Rectal smooth muscle tissue (tissue), 1 donor: ENCODE measurements at regions not wholly inside any gene's neighbourhood (a gene's known extent, or its start where the extent isn't known, plus 50 kb on each side); places are given as distances from the start of the nearest gene placed in this dataset.

ENCODE experiments used
- H3K27ac ChIP-seq: one replicate; pipeline ENCODE4 v1.7.0; 2013; ENCODE audit warnings: low read depth, low read length, inconsistent platforms
- H3K27me3 ChIP-seq: one replicate; pipeline ENCODE4 v1.7.0; 2013; ENCODE audit warnings: low read length; ENCODE audit not compliant: control insufficient read depth, insufficient read depth
- H3K36me3 ChIP-seq: one replicate; pipeline ENCODE4 v1.7.0; 2013; ENCODE audit warnings: low read length; ENCODE audit not compliant: control insufficient read depth, insufficient read depth
- H3K4me1 ChIP-seq: one replicate; pipeline ENCODE4 v1.7.0; 2013; ENCODE audit warnings: low read length; ENCODE audit not compliant: control insufficient read depth, insufficient read depth
- H3K4me3 ChIP-seq: one replicate; pipeline ENCODE4 v1.7.0; 2013; ENCODE audit warnings: low read length
- H3K9ac ChIP-seq: one replicate; pipeline ENCODE4 v1.7.0; 2013; ENCODE audit warnings: low read length

DNA sequence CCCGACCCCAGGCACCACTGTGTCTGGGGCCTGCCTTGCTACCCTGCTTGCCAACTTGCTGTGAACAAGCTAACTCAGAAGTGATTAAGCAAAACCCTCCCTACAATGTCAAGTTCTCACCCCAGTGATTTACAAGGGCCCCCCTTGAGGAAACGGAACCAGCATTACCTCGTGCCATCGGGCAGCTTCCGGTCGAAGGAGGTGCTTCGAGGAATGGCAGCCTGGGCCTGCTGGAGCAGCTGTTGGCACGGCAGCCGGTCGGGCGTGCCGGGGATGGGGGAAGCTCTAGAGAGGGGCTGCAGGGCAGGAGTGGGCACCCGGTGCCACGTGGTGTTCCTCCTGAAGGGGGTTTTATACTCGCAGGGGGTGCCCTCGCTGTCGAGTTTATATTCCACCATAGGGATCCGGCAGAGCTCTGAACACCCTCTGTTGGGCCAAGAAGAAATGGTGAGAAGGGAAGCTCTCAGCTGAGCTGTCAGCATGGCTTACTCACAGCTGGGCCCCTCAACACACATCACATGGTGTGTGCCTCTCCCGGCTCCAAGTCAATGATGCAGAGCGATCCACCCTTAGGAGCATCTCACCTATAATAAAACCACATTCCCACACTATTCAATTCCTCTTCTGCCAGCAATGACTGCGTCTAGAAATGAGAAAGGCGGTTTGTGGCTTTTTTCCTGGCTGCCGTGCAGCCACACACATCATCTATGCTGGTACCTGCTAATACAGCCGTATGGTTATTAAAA, 184.4 kb downstream of the SIPA1L2 start:
- Histone ChIP-seq H3K9ac (no peak overlapping the region), H3K27me3 (no peaks in the 10 kb centered on the region), H3K36me3 (peaks cover 9% of the 10 kb centered on the region), H3K4me3 (no peak overlapping the region), H3K27ac (no peak overlapping the region), H3K4me1 (no peaks in the 10 kb centered on the region)

DNA sequence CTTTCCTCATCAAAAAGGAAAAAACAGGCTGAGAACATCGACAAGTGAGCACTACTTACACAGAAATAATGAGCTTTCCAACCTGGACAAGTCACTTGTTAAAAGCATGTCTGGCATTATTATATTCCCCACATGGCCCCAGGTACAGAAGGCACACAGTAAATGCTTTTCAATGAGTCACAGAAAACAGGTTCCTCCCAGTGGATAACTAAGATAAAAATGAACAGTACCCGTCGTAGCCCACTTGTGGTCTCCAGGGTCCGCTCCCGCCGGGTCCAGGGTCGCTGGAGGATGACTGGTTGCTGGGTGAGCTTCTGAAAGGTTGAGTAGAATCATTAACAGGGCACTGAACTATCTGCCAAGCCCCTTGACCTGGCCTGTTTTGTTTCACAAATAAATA, 186.6 kb downstream of the SIPA1L2 start:
- Histone ChIP-seq H3K4me3 (no peak overlapping the region), H3K9ac (no peak overlapping the region), H3K36me3 (peaks cover 15% of the 10 kb centered on the region), H3K4me1 (peaks cover 2% of the 10 kb centered on the region), H3K27me3 (no peaks in the 10 kb centered on the region), H3K27ac (no peak overlapping the region)

DNA sequence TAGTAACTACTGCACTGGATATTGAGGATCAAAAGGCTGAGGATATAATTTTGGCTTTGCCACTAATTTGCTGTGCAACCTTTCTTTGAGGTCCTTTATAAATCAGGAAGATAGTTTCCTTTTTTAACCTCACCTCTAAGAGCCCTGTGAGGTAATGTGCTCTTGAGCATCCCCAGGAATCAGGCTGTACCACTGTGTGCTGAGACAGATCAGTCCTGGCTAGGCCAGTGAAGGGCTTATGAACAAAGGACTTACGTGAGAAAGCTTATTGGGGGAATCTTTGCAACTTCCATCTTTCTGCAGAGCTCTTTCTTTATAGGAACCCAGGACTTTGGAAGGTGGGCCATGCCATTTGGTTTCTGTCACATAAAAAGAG, 188.9 kb downstream of the SIPA1L2 start:
- H3K9ac ChIP-seq = no peak overlapping the region
- no peak overlapping the region for H3K27ac ChIP-seq
- H3K27me3 ChIP-seq = no peaks in the 10 kb centered on the region
- H3K4me1 ChIP-seq = peaks cover 8% of the 10 kb centered on the region
- no peak overlapping the region for H3K4me3 ChIP-seq
- peaks cover 23% of the 10 kb centered on the region for H3K36me3 ChIP-seq

DNA sequence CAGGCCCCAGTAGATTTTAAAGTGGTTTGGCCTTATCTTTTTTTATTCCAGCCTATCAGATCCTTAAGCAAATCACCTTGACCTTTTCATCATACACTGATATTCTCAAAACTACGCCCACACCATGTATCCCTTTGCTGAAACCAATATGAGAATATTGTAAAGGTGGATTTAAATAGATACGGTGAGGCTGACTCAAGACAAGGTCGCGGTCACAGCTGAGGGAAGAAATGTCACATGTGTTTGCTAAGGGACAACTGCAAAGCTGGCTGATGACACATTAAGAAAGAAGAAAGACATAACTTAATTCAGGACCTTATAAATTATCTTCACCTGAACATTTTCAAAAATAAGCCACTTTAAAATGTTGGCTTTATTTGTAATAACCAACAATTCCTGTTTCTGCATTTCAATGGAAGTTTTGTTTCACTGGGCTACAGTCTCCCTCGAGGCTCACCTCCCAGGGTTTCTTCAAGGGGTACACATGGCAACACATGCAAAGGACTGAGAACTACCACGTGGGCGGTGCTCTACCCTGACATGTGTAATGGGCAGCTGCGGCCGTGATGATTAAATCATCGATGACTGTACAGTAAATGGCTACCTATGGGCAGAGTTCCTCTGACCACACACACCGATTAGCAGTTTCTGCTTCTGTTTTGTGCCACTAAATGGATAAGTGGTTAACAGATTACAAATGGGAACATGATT, 189.5 kb downstream of the SIPA1L2 start:
- Histone ChIP-seq H3K9ac (no peak overlapping the region), H3K4me1 (peaks cover 11% of the 10 kb centered on the region), H3K4me3 (no peak overlapping the region), H3K36me3 (peaks cover 23% of the 10 kb centered on the region), H3K27ac (no peak overlapping the region), H3K27me3 (no peaks in the 10 kb centered on the region)

DNA sequence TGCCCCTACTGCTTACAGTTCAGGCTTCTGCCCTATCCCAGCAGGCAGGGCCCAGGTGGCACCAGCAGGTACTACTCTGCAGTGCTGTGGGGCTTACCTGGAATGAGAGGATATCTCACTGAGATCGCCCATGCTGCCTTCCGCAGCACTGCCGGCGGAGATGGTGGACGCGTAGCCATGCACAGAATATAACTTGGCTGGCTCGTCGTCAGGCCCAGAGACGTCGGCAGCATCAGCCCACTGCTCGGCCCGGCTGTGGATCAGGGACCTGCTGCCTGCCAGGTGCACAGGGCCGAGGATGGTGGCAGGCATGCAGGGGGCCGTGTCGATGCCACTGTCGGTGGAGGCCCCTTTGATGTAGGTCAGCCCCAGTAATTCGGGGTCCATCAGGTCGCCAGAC, 190.9 kb downstream of the SIPA1L2 start:
- H3K27me3 ChIP-seq = no peaks in the 10 kb centered on the region
- no peak overlapping the region for H3K27ac ChIP-seq
- peaks cover 16% of the 10 kb centered on the region for H3K4me1 ChIP-seq
- peaks cover 29% of the 10 kb centered on the region for H3K36me3 ChIP-seq
- no peak overlapping the region for H3K9ac ChIP-seq
- no peak overlapping the region for H3K4me3 ChIP-seq

DNA sequence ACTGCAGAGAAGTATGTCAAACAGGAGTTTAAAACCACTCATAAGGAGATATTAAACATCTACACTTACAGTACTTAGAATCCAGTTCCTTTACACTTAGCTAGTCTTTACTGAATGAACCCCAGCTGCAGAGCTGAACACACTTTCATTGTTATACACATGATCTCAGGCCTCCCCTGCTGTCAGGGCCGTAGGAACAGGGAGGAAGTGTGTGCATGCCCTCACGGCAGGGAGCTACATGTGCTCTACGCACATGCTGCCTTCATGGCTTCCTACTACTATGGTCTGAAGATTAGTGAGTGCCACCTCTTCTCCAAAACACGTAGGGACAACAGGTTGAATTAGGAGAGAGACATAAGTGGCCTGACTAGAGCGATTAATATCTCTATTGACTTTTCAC, 191.5 kb downstream of the SIPA1L2 start:
- H3K36me3 ChIP-seq = peaks cover 29% of the 10 kb centered on the region
- H3K9ac ChIP-seq = no peak overlapping the region
- H3K27me3 ChIP-seq = no peaks in the 10 kb centered on the region
- no peak overlapping the region for H3K4me3 ChIP-seq
- H3K27ac ChIP-seq = no peak overlapping the region
- peaks cover 16% of the 10 kb centered on the region for H3K4me1 ChIP-seq

DNA sequence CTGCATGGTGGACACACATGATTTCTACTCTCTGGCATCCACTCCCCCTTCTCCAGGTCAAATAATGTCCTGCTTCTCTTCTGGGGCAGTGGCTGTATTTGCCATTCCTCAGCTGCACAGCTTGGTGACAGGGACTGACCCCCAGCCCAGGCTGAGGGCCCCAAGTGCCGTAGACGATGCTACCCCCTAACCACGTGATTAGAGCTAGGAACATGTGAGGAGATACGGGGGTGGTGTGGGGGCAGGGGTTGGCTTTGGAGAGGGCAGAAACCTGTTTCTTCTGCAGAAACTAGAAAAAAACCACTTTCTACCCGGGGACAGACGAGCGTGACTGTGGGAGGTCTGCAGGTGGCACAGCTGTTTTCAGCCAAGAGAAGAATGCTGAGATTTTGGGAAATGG, 192.4 kb downstream of the SIPA1L2 start:
- Histone ChIP-seq H3K27me3 (no peaks in the 10 kb centered on the region), H3K36me3 (peaks cover 27% of the 10 kb centered on the region), H3K4me3 (no peak overlapping the region), H3K27ac (no peak overlapping the region), H3K4me1 (peaks cover 16% of the 10 kb centered on the region), H3K9ac (no peak overlapping the region)

DNA sequence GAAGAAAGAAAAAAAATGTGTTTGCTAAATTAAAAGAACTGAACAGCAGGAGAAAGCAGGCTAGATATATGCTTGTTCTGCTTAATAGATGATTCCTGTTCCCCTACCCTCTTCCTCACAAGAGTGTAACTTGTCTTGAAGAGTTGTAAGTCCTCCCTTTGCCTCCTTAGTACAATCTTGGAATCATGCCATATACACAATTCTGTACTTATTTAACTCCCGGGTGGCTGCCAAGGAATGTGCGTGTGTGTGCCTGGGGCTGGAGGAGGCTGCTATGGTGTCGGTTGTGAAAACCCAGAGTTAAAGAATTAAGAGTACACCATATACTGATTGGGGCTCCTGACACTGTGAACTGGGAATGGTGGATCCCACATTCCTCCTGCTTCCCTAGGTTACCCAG, 194.2 kb downstream of the SIPA1L2 start:
- Histone ChIP-seq H3K4me3 (no peak overlapping the region), H3K9ac (no peak overlapping the region), H3K4me1 (peaks cover 19% of the 10 kb centered on the region), H3K36me3 (peaks cover 25% of the 10 kb centered on the region), H3K27ac (no peak overlapping the region), H3K27me3 (no peaks in the 10 kb centered on the region)

DNA sequence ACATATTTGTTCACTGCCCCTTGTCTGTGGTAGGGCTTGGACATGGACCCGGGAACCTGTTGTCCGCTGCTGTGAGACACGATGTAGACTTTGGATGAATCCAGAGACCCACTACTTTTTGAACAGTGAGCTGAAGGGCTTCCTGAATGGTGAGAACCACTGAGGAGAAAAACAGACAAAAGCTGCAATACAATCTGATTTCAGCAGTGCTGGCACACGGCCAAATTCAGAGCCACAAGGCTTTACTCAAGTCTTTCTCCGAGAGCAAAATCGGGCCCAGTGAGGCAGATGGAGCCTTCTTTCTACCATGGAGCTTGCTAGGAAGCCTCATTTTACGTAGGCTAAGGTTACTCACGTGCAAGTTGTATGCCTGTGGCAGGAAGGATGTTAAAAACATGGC, 197.6 kb downstream of the SIPA1L2 start:
- Histone ChIP-seq H3K4me1 (peaks cover 17% of the 10 kb centered on the region), H3K4me3 (no peak overlapping the region), H3K36me3 (peaks cover 12% of the 10 kb centered on the region), H3K27ac (no peak overlapping the region), H3K9ac (no peak overlapping the region), H3K27me3 (no peaks in the 10 kb centered on the region)

DNA sequence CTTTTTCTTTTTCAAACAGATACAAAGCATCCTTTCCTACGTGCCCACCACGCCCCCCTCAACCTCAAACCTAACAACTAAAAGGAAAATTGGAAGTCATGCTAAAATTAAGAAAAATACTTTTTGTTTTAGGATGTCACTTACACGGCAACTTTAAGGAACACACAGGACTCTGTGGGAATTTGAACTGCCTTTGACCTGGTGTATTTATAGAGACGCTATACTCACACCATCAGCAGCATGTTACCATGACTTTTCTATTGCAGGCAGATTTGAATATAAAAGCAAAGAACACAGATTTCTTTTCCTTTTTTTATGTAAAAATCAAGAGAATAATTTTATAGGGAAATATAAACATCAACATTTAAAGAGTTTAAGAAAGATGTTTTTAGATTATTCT, 198.2 kb downstream of the SIPA1L2 start:
- Histone ChIP-seq H3K36me3 (peaks cover 12% of the 10 kb centered on the region), H3K27me3 (no peaks in the 10 kb centered on the region), H3K27ac (no peak overlapping the region), H3K4me1 (peaks cover 22% of the 10 kb centered on the region), H3K9ac (no peak overlapping the region), H3K4me3 (no peak overlapping the region)

DNA sequence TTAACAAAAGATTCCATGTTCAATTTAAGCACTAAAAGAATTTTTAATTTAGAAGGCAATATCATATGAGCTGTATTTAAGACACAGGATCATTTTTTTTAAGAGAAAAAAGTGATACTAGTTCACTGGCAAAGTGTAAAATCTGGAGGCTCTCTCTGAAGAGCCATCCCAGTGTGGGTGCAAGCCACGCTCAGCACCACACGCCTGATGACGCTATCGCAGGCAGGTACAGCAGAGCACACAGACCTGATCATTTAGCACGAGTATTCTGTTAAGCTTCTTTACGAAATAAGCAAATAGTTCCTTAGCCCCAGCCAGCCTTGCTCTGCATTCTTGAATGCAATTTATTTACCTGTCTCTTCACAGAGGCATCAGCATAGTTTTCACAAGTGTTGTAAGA, 198.6 kb downstream of the SIPA1L2 start:
- no peak overlapping the region for H3K9ac ChIP-seq
- H3K36me3 ChIP-seq = peaks cover 12% of the 10 kb centered on the region
- no peaks in the 10 kb centered on the region for H3K27me3 ChIP-seq
- H3K4me3 ChIP-seq = no peak overlapping the region
- H3K27ac ChIP-seq = no peak overlapping the region
- peaks cover 22% of the 10 kb centered on the region for H3K4me1 ChIP-seq

DNA sequence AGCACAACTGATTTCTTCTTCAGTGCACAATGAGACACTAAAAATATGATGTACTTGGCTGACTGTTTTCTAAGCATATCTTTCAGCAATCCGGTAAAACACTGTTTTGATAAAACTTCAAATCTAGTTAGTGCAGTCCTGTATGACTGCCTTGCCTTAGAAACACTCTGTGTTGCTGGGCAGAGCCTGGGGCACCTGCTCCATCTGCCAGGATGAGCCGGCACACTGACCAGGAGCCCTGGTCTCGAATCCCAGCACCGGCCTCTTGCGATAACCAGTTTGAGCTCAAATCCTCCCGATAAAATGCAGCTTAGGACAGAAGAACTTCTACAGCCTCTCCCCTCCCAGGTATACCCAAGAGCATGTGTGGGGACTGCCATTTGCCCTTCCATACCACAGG, 199.5 kb downstream of the SIPA1L2 start:
- Histone ChIP-seq H3K27ac (no peak overlapping the region), H3K4me3 (no peak overlapping the region), H3K27me3 (no peaks in the 10 kb centered on the region), H3K36me3 (peaks cover 17% of the 10 kb centered on the region), H3K9ac (no peak overlapping the region), H3K4me1 (peaks cover 16% of the 10 kb centered on the region)
